ENCODE measurements at regions not wholly inside any gene's neighbourhood (a gene's known extent, or its start where the extent isn't known, plus 50 kb on each side); places are given as distances from the start of the nearest gene placed in this dataset.
"Not testable (repeated sequence)": the region's sequence is repeated elsewhere in the genome, so short reads cannot be mapped to it uniquely, and the experiment has no call there.

DNA sequence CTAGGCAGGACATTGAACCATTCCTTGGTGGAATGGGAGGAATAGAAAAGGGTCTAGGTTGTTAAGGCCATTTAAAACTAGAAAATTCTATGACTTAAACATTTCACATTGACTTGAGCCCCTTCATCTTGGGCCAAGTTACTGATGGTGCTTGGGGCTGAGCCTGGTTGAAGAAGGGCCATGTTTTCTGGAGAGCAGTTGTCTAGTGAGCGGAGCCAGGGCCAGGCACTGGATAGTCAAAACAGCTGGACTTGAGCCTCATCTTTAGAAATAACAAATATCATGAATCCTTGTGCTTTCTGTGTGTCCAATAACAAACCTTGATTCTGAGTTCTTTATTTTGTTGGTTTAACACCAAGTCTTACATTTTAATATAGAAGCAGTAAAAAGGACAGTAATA is 134.6 kb upstream of the TCF21 start:
- no peak for DNase-seq (ENCODE audit: low spot score)

DNA sequence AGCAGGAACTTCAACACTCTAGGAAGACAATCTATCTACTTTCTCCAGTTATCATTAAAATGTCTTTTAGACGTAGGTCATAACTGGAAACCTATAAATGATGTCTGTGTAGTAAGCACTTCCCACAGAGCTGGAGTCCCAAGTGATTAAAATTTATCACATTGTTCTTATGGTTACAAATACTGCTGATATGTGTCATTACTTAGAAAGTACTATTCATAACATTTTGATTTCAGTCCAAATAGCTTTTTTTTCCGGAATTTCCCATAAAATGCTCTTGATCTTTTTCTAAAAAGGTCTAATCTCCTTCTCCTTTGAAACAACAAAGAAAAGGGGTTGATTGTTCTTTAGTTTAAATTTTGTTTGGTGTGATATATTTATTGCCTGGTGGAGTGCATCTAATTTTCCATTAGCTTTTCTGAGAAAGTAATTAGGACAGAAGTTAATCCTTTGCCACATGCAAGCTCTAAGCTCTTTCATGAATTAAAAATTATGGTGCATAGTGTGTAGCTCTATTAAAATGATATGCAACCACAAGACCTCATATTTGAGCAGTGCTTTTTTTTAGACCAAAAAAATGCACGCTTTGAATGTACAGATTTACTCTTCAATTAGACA is 132.7 kb upstream of the TCF21 start:
- DNase-seq (ENCODE audit: low spot score) = peak; percentile 18

DNA sequence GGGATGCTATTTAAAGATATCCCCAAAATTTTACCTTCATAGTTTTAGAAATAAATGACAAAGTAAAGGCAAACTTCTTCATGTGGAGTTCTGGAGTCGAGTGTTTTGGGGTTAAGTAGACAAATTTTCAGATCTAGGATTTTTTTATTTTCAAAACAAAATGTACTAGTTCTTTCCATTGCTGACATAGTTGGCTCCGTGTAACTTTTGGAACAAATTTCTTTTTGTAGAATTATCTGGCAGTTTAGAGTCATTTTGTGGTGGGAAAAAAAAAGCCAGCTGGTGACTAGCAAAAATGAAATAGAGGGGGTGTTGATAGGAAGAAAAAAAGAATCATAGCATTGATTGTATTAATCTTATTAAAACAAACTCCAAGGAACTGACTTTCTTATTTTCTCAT is 131.6 kb upstream of the TCF21 start:
- DNase-seq (ENCODE audit: low spot score) = no peak

DNA sequence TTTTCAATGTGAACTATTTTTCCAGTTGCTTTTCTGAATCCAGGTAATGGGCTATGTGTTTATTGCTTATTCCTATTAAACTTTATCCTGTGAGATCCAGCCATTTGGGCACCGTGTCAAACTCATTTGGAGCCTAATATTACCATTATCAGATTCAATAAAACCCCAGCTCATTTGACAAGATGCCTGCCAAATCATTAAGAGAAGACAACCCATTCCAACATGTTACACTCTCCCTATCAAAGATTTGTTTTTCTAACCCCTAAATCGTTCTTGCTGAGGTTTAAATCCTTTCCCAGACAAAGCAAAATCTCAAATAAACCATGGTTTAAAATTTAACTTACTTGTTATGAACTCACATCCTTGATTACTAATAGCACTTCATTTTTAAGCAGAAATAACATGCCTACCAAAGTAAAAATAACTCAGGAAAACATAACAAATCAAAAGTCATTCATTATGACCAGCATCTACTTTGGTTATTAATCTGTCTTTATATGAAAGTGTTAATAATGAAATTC is 130.0 kb upstream of the TCF21 start:
- DNase-seq (ENCODE audit: low spot score) = no peak

DNA sequence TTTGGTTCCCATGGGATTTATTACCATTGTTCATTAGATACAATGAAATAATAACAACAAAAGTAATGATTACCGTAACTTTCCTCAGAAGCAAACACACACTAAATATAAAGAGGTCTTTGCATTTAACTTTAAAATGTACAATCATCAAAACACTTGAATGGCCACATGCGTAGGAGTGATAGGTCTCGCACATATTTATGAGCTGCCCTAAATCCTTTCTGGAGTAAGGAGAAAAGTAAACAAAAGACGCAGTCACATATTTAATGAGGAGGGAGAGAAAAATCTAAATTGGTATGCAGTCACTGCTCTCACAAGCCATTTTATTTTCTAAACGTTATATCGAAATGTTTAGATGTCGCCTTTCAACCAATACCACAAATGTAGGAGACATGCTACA is 129.4 kb upstream of the TCF21 start:
- no peak for DNase-seq (ENCODE audit: low spot score)

DNA sequence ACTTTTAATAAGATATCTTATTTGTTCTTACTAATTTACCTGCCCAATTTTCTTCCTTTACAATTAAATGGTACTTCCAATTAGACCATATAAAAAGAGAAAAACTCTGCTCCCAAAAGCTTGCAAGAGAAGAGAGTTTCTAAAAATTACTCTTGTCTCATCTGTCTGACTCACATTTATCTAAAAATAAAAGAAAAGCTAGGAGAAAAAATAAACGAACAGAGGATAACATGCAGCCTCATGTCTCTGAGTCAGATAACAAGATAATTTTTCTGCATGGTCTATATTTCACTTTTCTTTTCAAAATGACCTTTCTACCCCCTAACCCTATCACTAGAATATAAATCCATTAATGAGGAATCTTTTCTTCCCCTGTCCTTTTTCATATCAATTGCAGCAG is 127.2 kb upstream of the TCF21 start:
- peak; percentile 12 for DNase-seq (ENCODE audit: low spot score)

DNA sequence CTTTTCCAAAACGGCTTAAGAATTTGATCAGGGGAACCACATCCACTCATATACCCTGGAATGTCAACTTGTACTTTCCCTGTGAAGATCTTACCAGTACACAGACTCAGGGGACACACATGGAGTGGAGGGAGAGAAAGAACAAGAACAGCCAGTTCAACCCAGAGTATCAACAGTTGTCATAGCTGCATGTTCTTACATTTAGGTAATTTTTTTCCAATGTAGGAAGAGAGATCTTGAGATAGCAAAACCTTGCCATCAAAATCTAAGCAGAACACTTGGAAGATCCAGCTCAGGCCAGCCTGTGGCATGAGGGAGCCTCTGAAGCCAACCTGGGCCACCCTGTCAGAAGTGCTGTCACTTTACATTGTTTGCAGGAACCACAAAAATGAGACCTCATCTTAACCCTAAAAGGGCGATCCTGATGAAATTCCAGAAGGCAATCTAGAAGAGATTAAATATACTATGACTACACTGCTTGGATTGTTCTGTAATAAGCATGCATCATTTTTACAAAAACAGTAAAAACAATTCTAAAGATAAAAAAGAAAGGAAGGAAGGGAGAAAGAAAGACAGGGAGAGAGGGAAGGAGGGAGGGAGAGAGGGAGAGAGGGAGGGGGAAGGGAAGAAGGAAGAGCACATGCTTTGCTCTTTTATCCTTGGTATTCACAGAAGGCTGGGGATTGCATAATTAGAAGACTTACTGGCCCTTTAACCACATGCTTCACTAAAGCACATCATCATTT is 124.7 kb upstream of the TCF21 start:
- DNase-seq (ENCODE audit: low spot score) = peak; percentile 26

DNA sequence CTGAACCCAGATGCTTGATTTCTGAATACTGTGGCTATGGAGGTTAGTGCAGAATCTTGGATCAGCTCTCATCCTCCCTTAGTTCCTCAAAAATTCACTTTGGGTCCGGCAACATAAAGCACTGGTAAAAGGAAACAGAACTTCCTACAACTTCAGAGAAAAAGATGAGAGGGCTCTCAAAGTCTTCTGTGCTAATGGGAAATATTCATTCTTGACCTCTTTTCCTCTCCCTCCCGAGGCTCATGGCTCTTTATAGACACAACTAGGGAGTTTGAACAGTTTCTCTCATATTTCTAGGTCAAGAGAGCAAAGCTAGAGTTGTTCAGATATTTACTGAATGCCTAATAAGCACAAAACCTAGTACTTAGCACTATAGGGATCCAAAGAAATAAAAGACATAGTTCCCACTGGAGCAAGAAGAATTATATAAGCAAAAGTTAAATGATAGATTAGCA is 124.1 kb upstream of the TCF21 start:
- DNase-seq (ENCODE audit: low spot score) = no peak

DNA sequence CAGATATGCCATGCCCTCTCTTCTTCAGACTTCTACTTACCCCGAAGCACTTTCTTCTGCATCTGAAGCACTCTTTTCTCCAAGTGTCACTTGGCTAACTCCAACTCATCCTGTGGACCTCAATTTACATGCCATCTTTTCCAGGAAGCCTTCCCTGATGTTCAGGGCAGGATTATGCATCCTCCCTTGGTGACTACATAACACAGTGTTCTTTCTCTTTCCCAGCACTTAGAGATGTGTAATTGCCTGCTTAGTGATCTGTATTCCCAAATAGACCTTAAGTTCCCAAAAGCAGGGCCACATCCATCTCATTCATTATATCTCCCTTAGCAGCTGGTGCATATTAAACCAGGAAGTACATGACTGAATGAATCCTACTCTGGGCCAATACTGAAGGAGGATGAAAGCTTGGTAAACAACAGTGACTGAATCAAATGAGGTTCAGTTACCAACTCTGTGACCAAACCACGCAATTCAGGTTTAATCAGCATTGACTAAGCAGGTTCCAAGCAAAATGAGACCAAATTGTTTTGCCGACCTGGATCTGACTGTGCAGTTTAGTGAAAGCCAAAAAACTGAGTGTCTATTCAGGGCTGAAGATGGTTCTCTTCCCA is 121.4 kb upstream of the TCF21 start:
- no peak for DNase-seq (ENCODE audit: low spot score)

DNA sequence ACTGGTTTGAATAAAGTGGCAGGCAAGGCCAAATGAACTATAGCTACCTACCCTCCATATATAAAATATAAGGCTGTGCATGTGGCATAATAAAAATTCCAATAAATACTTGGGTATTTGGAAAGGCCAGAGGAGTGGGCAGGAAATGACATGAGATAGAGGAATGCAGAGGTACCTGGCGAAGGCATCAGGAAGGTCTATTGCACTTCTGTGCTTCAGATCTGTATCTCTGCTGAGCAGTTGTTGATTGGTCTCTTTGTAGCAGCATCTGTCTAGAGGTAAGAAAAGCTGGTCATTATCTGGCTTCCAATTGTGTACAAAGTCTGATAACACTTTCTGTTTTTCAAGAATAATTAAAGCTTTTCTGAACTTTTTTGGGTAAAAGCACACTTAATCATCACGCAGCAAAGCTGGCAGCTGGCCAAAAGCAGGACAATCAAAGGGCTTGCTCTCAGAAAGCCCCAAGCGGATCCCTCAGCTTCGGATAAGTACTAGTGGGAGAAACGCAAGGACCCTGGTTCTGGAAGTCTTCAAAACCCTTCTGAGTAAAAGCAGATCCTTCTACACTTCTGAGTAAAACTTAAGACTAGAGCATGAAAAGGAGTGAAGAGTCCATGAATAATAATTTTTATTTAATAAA is 120.1 kb upstream of the TCF21 start:
- no peak for DNase-seq (ENCODE audit: low spot score)

DNA sequence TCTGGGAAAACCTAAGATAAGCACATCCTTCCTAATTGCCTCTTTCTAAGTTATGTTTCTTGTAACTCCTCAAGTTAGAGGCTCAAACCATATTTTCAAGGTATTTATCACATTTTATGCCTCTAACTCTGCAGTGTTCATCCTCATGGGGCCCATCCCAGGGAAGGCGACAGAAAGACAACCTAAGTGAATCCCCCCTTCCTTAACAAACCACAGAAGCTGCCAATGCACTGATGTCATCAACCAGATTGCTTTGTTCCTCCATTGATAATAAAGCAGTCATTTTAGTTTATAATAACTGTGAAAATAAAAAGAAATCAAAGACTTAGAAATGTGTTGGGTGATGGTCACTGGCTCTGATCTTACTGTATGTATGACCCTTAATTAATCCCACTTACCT is 119.5 kb upstream of the TCF21 start:
- DNase-seq (ENCODE audit: low spot score) = no peak

DNA sequence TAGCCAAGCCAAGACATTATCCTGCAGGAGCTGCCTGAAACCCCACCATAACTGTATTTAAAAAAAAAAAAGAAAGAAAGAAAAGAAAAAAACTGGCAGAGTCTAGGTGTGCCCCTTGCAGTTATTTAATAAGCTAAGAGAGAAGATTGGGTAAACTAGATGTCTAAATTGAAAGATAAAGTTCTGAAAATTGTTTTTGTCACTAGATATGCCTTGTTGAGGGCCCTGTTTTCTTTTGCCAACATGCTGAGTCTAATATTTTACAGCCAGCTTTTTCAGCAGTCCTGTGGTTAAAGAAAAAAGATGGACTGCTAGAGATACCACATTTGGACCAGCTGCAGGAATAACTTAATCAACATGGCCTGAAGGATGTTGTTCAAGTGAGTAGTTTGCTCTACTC is 116.3 kb upstream of the TCF21 start:
- no peak for DNase-seq (ENCODE audit: low spot score)

DNA sequence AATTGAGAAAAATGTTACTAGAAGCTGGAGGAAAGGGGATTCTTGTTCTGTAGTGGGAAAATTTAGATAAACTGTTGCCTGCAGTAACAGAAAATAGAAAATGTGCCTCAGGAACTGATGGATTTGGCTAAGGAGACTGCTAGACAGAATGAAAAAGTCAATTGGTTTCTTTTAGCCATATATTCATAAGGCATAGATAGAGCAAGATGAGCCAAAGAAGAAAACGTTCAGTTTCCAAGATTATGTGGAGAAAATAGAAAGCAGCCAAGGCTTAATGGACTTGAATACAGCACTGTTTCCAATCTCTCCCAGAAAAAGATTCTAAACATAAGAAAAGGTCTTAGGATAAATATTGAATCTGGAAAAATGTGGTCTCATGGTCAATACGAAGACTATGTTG is 115.1 kb upstream of the TCF21 start:
- no peak for DNase-seq (ENCODE audit: low spot score)

DNA sequence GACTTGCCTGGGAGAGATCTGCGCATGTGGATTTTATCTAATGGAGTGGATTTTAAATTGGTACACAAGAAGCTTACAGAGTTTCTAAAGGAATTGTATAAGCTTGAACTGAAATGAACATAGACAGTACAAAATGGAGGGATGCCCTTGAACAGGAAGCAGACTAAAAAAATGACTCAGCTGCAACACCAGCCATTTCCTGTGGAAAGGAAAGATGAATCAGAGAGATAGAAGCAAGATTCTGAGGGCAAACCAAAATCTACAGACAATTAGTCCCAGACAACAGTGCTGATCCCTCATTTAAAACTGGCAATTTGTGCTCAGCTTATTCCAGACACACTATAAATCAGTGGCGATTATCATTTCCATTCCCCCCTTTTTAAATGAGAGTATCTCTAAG is 114.6 kb upstream of the TCF21 start:
- no peak for DNase-seq (ENCODE audit: low spot score)

DNA sequence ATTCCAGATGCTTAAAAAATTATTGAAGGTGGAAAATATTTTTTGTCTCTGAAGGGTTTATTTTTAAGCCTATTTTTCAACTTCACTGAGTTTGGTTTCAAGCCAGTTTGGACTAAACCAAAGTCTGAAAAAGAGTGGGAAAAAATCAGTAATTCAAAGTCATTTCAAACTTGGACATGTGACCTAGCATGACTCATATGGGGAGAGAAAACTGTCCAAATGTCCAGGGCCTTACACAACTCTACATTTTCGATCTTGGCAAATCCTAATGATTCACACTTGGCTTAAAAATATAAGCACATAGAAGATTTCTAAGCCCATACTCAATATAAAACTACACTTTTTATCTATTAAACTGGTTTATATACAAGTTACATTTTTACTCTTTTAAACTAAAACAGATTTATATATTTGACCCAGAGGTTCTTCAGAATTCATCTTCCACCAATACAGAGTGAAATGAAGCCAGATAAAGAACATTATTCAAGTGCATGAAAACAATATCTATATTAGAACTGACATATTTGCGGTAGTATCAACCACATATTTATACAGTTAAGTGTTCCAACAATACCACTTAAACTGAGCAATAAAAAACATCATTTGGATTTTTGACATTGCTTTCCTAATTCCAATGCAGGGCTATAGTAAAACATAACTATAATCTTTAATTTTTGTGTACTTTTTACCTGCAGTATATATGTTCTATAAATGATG is 110.3 kb upstream of the TCF21 start:
- DNase-seq (ENCODE audit: low spot score) = peak; percentile 42

DNA sequence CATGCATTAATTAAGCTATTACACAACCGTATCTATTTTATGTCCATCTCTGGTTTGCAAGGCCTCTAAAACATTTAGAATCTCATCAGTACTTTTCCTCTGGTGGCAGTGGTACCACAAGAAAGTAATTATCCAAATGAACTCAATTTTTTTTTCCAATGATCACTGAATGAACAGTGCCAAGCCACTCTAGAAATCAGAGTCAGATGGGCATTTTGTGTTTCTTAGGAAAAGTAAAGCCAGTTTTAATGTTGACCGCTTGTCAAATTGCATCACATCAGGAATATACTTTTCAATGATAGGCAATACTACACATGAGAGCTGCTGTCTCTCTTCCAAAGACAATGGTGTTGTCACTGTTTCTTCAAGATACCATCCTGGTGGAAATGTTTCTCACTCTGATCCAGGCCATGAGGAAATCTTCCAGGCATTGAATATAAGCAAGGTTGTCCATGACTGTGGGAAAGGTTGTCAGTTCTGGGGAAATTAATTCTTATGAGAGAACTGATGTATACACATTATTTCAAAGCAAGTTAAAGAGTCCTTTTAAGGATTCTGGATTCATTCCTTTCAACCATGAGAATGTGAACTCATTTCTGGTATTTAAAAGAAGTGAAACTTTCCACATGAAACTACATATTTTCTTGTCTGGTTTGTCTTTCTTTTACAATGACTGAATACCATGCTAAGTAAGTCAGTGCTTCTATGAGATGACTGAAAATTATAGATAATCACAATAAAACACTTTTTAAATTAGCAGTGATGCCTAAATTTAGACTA is 108.8 kb upstream of the TCF21 start:
- no peak for DNase-seq (ENCODE audit: low spot score)

DNA sequence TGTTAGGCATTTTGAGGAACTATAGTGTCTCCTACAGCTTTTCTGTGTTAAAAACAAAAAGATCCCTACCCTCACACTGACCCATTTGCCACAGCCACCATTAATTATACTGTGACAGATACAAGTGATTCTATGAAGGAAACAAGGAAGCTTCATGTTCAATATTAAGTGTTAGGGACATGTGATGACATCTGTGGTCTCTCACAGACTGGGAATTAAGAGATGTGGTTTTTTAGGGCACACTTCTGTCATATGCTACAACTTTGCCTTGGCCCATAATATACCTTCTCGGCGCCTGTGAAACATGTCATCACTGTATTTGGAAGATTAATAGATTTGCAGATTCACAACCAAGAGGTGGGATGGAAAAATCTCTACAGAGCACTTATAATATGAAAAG is 102.9 kb upstream of the TCF21 start:
- no peak for DNase-seq (ENCODE audit: low spot score)

DNA sequence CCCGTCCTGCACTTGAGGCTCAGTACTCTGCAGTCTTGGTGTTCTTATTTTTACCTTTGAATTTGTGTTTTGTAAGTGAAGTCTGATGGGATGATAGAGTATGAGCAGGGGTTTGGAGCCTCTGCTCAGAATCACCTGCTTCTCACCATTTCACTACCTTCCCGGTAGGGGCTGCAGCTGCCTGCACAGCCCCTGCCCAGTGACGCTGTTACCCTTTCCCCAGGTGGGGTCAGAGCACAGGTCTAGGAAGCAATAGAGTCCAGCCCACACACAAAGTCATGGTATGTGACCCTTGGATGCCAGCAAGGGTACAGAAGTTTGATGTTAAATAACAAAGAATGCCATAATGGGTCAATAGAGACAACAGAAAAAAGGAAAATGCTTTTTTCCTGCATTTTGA is 101.8 kb upstream of the TCF21 start:
- DNase-seq (ENCODE audit: low spot score) = no peak

DNA sequence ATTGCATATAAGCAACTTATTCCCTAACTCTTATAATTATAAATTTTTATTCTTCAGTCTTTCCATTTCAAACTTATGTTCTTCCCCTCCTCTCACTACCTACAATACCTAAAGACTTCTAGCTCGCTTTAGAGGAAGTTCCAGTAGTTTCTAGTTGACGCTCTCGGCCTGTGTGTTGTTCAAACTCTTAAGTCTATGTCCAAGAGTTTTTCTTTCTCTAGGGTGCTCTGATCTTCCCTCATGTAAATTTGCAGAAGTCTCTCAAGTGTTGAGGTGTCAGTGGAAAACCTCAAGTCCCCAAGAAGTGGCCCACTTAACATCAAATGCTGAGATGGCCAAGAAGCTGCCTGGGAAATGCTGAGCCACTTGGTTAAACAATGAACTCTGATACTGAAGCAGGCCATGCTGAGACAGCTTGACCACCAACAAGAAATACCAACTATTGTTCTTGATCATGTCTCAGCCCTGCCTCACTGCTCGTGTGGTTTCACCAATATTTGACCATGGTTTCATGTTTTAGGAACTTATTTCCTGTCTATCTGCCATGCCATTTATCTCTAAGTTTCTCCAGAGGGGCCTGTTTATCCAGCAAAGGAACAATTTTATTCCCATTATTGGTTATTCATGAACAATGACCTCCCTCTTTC is 100.9 kb upstream of the TCF21 start:
- no peak for DNase-seq (ENCODE audit: low spot score)

DNA sequence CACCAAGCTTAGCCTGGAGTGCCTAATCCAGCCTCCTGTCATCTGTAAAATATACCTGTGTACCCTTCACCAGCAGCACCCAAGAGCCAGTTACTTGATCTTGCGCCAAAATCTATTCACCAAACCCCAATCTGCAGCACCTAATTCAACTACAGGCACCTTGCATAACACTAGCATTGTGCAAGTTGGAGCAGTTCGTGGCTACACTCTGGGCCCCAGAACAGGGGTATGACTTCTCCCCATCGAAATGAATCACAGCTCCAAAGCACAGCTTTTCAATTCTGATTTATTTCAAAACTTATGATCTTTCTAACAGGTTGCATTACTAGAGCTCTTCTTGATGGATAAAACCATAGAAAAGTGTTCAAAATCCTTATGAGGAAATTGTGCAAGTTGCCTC is 100.4 kb upstream of the TCF21 start:
- no peak for DNase-seq (ENCODE audit: low spot score)

DNA sequence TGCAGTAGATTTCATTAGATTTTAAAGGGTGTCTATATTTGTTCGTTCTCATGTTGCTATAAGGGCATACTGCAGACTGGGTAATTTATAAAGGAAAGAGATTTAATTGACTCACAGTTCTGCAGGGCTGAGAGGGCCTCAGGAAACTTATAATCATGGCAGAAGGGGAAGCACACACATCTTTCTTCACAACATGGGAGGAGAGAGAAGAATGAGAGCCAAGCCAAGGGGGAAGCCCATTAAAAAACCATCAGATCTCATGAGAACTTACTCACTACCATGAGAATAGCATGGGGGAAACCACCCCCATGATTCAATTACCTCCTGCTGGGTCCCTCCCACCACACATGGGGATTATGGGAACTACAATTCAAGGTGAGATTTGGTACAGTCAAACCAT is 99.5 kb upstream of the TCF21 start:
- DNase-seq (ENCODE audit: low spot score) = not testable (repeated sequence)
